Keratinocyte (primary cell): ENCODE measurements at regions not wholly inside any gene's neighbourhood (a gene's known extent, or its start where the extent isn't known, plus 50 kb on each side); places are given as distances from the start of the nearest gene placed in this dataset.
A peak's percentile ranks its signal among the peaks of the same experiment; 100 is the strongest.

Experiments used
- DNase-seq: peaks from one replicate; pipeline ENCODE4 v3.0.0-alpha.2; 2011; ENCODE audit warnings: low read depth, missing footprints, low spot score
- FAIRE-seq: peaks from 2 replicates; lab custom pipeline; 2011; peaks lifted over from hg19 to GRCh38; lab: Jason Lieb, UNC
- H2AFZ ChIP-seq: 2 replicates; pipeline ENCODE4 v1.6.0; 2012; ENCODE audit warnings: low read length, control low read depth, inconsistent platforms; ENCODE audit not compliant: control insufficient read depth
- H3K27ac ChIP-seq: 2 replicates; pipeline ENCODE4 v1.5.1; 2011; ENCODE audit warnings: low read length; ENCODE audit not compliant: control insufficient read depth, insufficient read depth
- H3K27me3 ChIP-seq: 3 replicates; pipeline ENCODE4 v1.6.0; 2011; ENCODE audit warnings: low read length; ENCODE audit not compliant: control insufficient read depth, insufficient read depth; ENCODE audit errors: extremely low read depth
- H3K36me3 ChIP-seq, 2 experiments: 2 replicates in 1 of 2; 3 replicates in 1 of 2; pipeline ENCODE4 v1.5.1; 2011; ENCODE audit warnings: low read length in 2 of 2, mild to moderate bottlenecking in 1 of 2; ENCODE audit not compliant: control insufficient read depth in 2 of 2, insufficient read depth in 2 of 2; ENCODE audit errors: extremely low read depth in 1 of 2
- H3K4me1 ChIP-seq: 3 replicates; pipeline ENCODE4 v1.5.1; 2011; ENCODE audit warnings: low read length; ENCODE audit not compliant: control insufficient read depth, insufficient read depth; ENCODE audit errors: extremely low read depth
- H3K4me2 ChIP-seq: 3 replicates; pipeline ENCODE4 v1.6.0; 2011; ENCODE audit warnings: low read depth, low read length; ENCODE audit not compliant: control insufficient read depth, insufficient read depth; ENCODE audit errors: extremely low read depth
- H3K4me3 ChIP-seq, 3 experiments: fragments of 200-600 bp in 1 of 3; sonication (generic) in 1 of 3; 2 replicates in 2 of 3; 3 replicates in 1 of 3; pipeline ENCODE4 v1.5.1; 2011 to 2016; ENCODE audit warnings: low read length in 3 of 3, mild to moderate bottlenecking in 3 of 3, control low read depth in 2 of 3, inconsistent platforms in 1 of 3, low read depth in 1 of 3, mixed read lengths in 1 of 3, mixed run types in 1 of 3, moderate library complexity in 1 of 3; ENCODE audit not compliant: control insufficient read depth in 2 of 3, insufficient read depth in 2 of 3; ENCODE audit errors: extremely low read depth in 1 of 3
- H3K79me2 ChIP-seq: 2 replicates; pipeline ENCODE4 v1.6.0; 2012; ENCODE audit warnings: low read length; ENCODE audit not compliant: control insufficient read depth, insufficient read depth
- H3K9ac ChIP-seq: 3 replicates; pipeline ENCODE4 v1.6.0; 2011; ENCODE audit warnings: low read length; ENCODE audit not compliant: control insufficient read depth, insufficient read depth; ENCODE audit errors: extremely low read depth
- H3K9me1 ChIP-seq: 3 replicates; pipeline ENCODE4 v1.6.0; 2011; ENCODE audit warnings: low read length; ENCODE audit not compliant: control insufficient read depth, insufficient read depth; ENCODE audit errors: extremely low read depth
- H3K9me3 ChIP-seq: 2 replicates; pipeline ENCODE4 v1.5.1; 2012; ENCODE audit warnings: low read depth, low read length; ENCODE audit not compliant: control insufficient read depth
- H4K20me1 ChIP-seq: 3 replicates; pipeline ENCODE4 v1.6.0; 2011; ENCODE audit warnings: low read length; ENCODE audit not compliant: control insufficient read depth, insufficient read depth; ENCODE audit errors: extremely low read depth
- EZH2 ChIP-seq: IDR thresholded peaks from one replicate; pipeline ENCODE4 v1.6.1; 2012; ENCODE audit warnings: inconsistent platforms, mild to moderate bottlenecking, low read length, moderate library complexity
- dilution Hi-C: fragments of 300-500 bp; cut with MboI; formaldehyde crosslinking; loops from one replicate; pipeline ENCODE4 v1.7.0; 2020; ENCODE audit warnings: low sequenced_read_pairs; ENCODE audit not compliant: extremely low pct_ligation_motif_present
- TF ChIP-seq, protein P1 (sequence below), 3 experiments: IDR thresholded peaks in 1 of 3; conservative IDR thresholded peaks in 1 of 3; optimal IDR thresholded peaks in 1 of 3; 2 replicates in 2 of 3; 3 replicates in 1 of 3; pipeline versions ENCODE3 to v1.5.1; 2011; ENCODE audit warnings: low read length in 3 of 3, mild to moderate bottlenecking in 3 of 3, moderate library complexity in 2 of 3, control low read depth in 1 of 3, inconsistent platforms in 1 of 3; ENCODE audit not compliant: insufficient read depth in 2 of 3; ENCODE audit errors: extremely low read depth in 1 of 3

DNA sequence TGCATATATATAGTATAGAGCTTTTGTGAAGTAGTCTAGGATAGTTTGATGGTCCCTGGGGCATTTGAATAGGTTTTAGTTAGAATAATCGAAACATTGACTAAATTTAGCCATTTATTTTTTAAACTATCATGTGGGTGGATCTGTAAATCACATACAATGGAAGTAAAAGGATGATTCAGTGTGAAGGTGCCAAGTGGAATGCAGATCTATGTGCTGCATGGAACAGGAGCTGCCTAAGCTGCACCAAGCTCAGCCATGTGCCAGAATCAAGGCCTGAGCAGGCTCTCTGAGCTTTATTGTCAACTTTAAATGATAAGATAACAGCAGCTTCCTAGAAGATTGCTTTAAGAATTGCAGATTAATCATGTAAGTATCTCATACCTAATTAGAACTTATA, 1996.2 kb upstream of the PIK3C3 start:
- H3K4me1 ChIP-seq = peaks cover 37% of the 10 kb centered on the region
- H3K27ac ChIP-seq = peak overlapping the region; percentile 93
- H3K4me2 ChIP-seq = peak overlapping the region; percentile 25
- H2AFZ ChIP-seq = peak overlapping the region; percentile 30
- H3K79me2 ChIP-seq = no peaks in the 10 kb centered on the region
- dilution Hi-C loops = no loop called here
- no peak for TF ChIP-seq EZH2
- TF ChIP-seq, protein P1, sequence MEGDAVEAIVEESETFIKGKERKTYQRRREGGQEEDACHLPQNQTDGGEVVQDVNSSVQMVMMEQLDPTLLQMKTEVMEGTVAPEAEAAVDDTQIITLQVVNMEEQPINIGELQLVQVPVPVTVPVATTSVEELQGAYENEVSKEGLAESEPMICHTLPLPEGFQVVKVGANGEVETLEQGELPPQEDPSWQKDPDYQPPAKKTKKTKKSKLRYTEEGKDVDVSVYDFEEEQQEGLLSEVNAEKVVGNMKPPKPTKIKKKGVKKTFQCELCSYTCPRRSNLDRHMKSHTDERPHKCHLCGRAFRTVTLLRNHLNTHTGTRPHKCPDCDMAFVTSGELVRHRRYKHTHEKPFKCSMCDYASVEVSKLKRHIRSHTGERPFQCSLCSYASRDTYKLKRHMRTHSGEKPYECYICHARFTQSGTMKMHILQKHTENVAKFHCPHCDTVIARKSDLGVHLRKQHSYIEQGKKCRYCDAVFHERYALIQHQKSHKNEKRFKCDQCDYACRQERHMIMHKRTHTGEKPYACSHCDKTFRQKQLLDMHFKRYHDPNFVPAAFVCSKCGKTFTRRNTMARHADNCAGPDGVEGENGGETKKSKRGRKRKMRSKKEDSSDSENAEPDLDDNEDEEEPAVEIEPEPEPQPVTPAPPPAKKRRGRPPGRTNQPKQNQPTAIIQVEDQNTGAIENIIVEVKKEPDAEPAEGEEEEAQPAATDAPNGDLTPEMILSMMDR (optimal IDR thresholded peaks at IDR 0.05 in 1 of 3, IDR thresholded peaks at IDR 0.05 in 1 of 3, conservative IDR thresholded peaks at IDR 0.05 in 1 of 3; ENCODE audit: extremely low read depth in 1 of 3, insufficient read depth in 2 of 3, low read length in 3 of 3) = no peak
- no peaks in the 10 kb centered on the region for H4K20me1 ChIP-seq
- DNase-seq (no peak), FAIRE-seq (peak; percentile 5)
- H3K4me3 ChIP-seq = peak overlapping the region in 1 of 3 experiments; percentile 17
- H3K36me3 ChIP-seq = no peaks in the 10 kb centered on the region
- H3K27me3 ChIP-seq = no peaks in the 10 kb centered on the region
- no peak overlapping the region for H3K9ac ChIP-seq
- H3K9me1 ChIP-seq = no peaks in the 10 kb centered on the region
- no peaks in the 10 kb centered on the region for H3K9me3 ChIP-seq

DNA sequence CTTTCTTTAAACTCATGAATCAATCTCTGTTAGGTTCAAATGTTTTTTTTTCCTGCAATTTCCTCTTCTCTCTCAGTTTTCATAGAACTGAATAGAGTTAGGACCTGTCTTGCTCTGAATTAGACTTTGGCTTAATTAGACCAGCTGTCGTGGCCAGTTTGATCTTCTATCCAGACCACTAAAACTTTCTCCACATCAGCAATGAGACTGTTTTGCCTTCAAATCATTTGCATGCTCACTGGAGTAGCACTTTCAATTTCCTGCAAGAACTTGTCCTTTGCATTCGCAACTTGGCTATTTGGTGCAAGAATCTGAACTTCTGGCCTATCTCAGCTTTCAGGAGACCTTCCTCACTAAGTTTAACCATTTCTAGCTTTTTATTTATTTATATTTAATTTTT, 2002.2 kb upstream of the PIK3C3 start:
- dilution Hi-C loops = no loop called here
- Histone ChIP-seq H3K27ac (no peak overlapping the region), H3K9ac (no peak overlapping the region), H4K20me1 (no peaks in the 10 kb centered on the region), H3K79me2 (no peaks in the 10 kb centered on the region), H3K4me3 (no peak overlapping the region), H3K4me1 (peaks cover under 1% of the 10 kb centered on the region), H3K27me3 (no peaks in the 10 kb centered on the region), H3K9me3 (no peaks in the 10 kb centered on the region), H3K4me2 (no peak overlapping the region), H3K9me1 (no peaks in the 10 kb centered on the region), H3K36me3 (no peaks in the 10 kb centered on the region), H2AFZ (no peak overlapping the region)
- TF ChIP-seq, protein P1 (optimal IDR thresholded peaks at IDR 0.05 in 1 of 3, IDR thresholded peaks at IDR 0.05 in 1 of 3, conservative IDR thresholded peaks at IDR 0.05 in 1 of 3; ENCODE audit: extremely low read depth in 1 of 3, insufficient read depth in 2 of 3, low read length in 3 of 3) = no peak
- no peak for TF ChIP-seq EZH2
- no peak for DNase-seq
- FAIRE-seq = no peak
